Epithelial cell of esophagus (primary cell): ENCODE measurements at regions not wholly inside any gene's neighbourhood (a gene's known extent, or its start where the extent isn't known, plus 50 kb on each side); places are given as distances from the start of the nearest gene placed in this dataset.

Experiments used
- DNase-seq: peaks from one replicate; pipeline ENCODE4 v3.0.0; 2010; ENCODE audit warnings: low read depth
- H3K4me3 ChIP-seq: 2 replicates; pipeline ENCODE4 v1.5.1; 2011; ENCODE audit warnings: mild to moderate bottlenecking, low read length, control low read depth
- TF ChIP-seq, protein P1 (sequence below): IDR thresholded peaks from 2 replicates; pipeline ENCODE4 v1.5.1; 2011; ENCODE audit warnings: low read depth, mild to moderate bottlenecking, low read length, control low read depth, inconsistent platforms; ENCODE audit not compliant: insufficient read depth; ENCODE audit errors: missing control alignments

- no peak overlapping the region for H3K4me3 ChIP-seq
- TF ChIP-seq, protein P1, sequence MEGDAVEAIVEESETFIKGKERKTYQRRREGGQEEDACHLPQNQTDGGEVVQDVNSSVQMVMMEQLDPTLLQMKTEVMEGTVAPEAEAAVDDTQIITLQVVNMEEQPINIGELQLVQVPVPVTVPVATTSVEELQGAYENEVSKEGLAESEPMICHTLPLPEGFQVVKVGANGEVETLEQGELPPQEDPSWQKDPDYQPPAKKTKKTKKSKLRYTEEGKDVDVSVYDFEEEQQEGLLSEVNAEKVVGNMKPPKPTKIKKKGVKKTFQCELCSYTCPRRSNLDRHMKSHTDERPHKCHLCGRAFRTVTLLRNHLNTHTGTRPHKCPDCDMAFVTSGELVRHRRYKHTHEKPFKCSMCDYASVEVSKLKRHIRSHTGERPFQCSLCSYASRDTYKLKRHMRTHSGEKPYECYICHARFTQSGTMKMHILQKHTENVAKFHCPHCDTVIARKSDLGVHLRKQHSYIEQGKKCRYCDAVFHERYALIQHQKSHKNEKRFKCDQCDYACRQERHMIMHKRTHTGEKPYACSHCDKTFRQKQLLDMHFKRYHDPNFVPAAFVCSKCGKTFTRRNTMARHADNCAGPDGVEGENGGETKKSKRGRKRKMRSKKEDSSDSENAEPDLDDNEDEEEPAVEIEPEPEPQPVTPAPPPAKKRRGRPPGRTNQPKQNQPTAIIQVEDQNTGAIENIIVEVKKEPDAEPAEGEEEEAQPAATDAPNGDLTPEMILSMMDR = no peak
- DNase-seq = peak; percentile 31
These were observed 399.9 kb downstream of the FSCB start for GRCh38 chr14:44107156-44107555.

DNA sequence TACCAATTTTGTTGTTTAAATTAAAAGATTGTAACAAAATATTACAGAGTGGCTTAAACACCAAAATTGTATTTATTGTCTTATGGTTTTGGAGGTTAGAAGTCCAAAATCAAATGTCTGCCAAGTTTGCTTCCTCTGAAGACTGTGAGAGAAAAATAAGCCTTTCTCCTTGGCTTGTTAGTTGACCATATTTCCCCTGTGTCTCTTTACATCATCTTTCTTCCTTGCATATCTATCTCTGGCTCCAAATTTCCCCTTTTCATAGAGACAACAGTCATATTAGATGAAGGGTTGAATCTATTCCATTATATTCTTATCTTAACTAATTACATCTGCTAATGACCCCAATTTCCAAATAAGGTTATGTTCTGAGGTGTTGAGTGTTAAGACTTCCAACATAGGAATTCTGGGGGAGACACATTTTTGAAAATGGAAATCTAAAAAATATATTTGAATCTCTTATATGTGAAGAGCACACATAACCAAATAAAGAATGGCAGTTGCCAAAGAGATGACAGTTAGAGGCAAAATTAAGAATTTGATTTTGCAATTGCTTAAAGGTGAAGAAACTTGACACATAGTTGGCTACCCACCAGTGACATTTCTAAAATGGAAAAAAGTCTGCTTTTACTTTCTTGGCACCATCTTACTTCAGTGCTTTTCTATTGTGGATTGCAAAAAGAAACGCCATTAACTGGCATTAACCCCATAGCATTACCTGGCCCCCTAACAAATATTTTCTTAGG, 407.2 kb downstream of the FSCB start:
- TF ChIP-seq, protein P1 = no peak
- DNase-seq = no peak
- H3K4me3 ChIP-seq = no peak overlapping the region

DNA sequence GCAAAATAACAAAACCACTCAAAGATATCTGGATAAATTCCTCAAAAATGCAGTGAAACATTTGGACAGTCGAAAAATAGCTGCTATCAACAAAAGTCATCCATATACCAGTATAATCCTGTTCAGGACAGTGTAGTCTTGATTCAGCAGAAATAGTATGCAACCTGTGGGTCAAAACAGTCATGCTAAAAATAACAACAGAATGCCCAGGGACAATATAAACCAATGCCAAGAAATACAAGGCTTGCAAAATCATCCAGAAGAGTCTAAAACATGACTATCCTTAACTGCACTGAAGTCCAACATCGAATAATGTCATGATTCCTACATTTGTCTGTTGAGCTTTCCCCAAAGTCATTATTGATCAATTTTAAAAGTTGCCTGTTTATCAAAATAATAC, 425.9 kb downstream of the FSCB start:
- DNase-seq = no peak
- TF ChIP-seq, protein P1 = no peak
- no peak overlapping the region for H3K4me3 ChIP-seq

DNA sequence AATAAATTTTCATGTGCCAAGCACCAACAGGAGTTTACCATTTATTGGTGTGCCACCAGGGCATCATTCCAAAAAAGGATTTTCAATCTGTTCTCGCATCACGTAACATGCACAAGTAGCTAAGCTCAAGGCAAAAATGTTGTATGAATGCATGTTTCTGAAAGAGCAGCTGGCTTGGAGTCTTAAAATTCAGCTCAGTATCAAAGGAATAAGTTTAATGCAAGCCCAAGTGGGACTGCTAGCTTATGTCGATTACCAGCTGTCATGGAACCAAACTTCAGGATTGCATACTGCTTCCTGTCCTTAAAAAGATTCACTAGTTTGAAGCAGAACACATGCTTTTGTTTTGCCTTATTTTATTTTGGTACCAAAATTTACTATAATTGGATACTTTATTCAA, 437.0 kb downstream of the FSCB start:
- TF ChIP-seq, protein P1 = no peak
- no peak overlapping the region for H3K4me3 ChIP-seq
- DNase-seq = no peak

DNA sequence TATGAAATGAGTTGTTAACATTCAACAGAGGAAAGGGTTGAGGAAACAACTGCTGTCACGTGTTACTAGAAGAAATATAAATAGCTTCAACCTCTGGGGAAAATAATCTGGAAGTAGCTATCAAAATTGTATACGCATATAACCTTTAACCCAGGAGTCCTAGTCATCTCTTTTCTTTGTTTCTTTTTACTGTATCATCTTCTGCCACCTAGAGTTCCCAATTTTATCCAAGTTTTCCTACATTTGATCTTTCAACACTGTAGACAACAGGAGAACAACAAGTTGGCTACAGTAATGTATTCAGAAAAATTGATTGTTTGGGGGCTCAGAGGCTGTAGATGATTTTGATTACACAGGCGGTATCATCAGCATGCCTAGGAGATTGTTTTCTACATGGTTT, 453.7 kb downstream of the FSCB start:
- H3K4me3 ChIP-seq = no peak overlapping the region
- no peak for DNase-seq
- TF ChIP-seq, protein P1 = no peak

DNA sequence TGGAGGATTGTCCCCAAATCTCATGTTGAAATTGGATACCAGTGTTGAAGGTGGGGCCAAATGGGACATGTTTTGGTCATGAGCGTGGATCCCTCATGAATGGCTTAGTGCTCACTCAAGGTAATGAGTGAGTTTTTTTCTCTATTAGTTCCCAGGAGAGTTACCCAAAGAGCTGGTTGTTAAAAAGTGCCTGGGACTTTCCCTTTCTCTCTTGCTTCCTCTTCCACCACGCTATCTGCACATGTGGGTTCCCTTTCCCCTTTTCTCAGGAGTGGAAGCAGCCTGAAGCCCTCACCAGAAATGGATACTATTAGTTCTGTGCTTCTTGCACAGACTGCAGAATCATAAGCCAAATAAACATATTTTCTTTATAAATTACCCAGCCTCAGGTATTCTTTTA, 465.4 kb downstream of the FSCB start:
- no peak overlapping the region for H3K4me3 ChIP-seq
- DNase-seq = no peak
- TF ChIP-seq, protein P1 = no peak

GRCh38 chr14:44040561-44040960, 466.5 kb downstream of the FSCB start:
- DNase-seq = no peak
- TF ChIP-seq, protein P1 = no peak
- H3K4me3 ChIP-seq = no peak overlapping the region
